Upper lobe of left lung (tissue), 6 donors: ENCODE measurements at regions not wholly inside any gene's neighbourhood (a gene's known extent, or its start where the extent isn't known, plus 50 kb on each side); places are given as distances from the start of the nearest gene placed in this dataset.

Experiments used
- ATAC-seq, 2 donors: fragments of 200-7000 bp; cut with Tn5 transposase; one replicate each; pipeline ENCODE4 v1.9.1; 2022; ENCODE audit warnings: mild to moderate bottlenecking in 2 of 2, moderate library complexity in 2 of 2; ENCODE audit not compliant: low FRiP score in 2 of 2
- DNase-seq, 2 donors: peaks; one replicate each; pipeline ENCODE4 v3.0.0-alpha.2; 2019 to 2020
- H3K27ac ChIP-seq, 4 donors: fragments of 200-600 bp; sonication (generic); one replicate each; pipeline ENCODE4 v1.5.1; 2016 to 2019
- H3K27me3 ChIP-seq, 4 donors: fragments of 200-600 bp; sonication (generic); one replicate each; pipeline ENCODE4 v1.5.1; 2017 to 2019
- H3K36me3 ChIP-seq, 4 donors: fragments of 200-600 bp; sonication (generic); one replicate each; pipeline ENCODE4 v1.5.1; 2016 to 2019
- H3K4me1 ChIP-seq, 4 donors: fragments of 200-600 bp; sonication (generic); one replicate each; pipeline ENCODE4 v1.5.1; 2018 to 2019
- H3K4me3 ChIP-seq, 4 donors: fragments of 200-600 bp; sonication (generic); one replicate each; pipeline ENCODE4 v1.5.1; 2017 to 2019; ENCODE audit warnings: mild to moderate bottlenecking in 2 of 4, moderate library complexity in 1 of 4
- H3K9me3 ChIP-seq, 4 donors: fragments of 200-600 bp; sonication (generic); one replicate each; pipeline ENCODE4 v1.5.1; 2018 to 2019
- CTCF ChIP-seq, 6 experiments: fragments of 450-650 bp in 4 of 6; fragments of 200-600 bp in 2 of 6; sonication (generic) in 2 of 6; IDR thresholded peaks; one replicate each; pipeline ENCODE4 v1.5.1; 2016 to 2019; ENCODE audit warnings: antibody characterized with exemption in 6 of 6
- EP300 ChIP-seq, 4 donors: sonication (generic); formaldehyde crosslinking; IDR thresholded peaks; one replicate each; pipeline ENCODE4 v1.5.1; 2017; ENCODE audit warnings: antibody characterized with exemption in 4 of 4, control low read depth in 2 of 4
- POLR2A ChIP-seq, 4 donors: fragments of 450-650 bp; IDR thresholded peaks; one replicate each; pipeline ENCODE4 v1.5.1; 2016 to 2017; ENCODE audit warnings: antibody characterized with exemption in 4 of 4, mild to moderate bottlenecking in 2 of 4
- POLR2AphosphoS5 ChIP-seq, 2 donors: sonication (generic); formaldehyde crosslinking; IDR thresholded peaks; one replicate each; pipeline ENCODE4 v1.5.1; 2017; ENCODE audit warnings: antibody characterized with exemption in 2 of 2
- WGBS, 2 donors: methylation state at CpG; one replicate each; pipeline ENCODE4 v1.1.5; 2017 to 2018; 5-methylcytosine and 5-hydroxymethylcytosine counted together
- donor health status: DM: no; HTN: no; CAD: no; lungs with moderate emphysema.
- donor health status: DM: no; HTN: yes; CAD: no; lungs with severe emphysema.

DNA sequence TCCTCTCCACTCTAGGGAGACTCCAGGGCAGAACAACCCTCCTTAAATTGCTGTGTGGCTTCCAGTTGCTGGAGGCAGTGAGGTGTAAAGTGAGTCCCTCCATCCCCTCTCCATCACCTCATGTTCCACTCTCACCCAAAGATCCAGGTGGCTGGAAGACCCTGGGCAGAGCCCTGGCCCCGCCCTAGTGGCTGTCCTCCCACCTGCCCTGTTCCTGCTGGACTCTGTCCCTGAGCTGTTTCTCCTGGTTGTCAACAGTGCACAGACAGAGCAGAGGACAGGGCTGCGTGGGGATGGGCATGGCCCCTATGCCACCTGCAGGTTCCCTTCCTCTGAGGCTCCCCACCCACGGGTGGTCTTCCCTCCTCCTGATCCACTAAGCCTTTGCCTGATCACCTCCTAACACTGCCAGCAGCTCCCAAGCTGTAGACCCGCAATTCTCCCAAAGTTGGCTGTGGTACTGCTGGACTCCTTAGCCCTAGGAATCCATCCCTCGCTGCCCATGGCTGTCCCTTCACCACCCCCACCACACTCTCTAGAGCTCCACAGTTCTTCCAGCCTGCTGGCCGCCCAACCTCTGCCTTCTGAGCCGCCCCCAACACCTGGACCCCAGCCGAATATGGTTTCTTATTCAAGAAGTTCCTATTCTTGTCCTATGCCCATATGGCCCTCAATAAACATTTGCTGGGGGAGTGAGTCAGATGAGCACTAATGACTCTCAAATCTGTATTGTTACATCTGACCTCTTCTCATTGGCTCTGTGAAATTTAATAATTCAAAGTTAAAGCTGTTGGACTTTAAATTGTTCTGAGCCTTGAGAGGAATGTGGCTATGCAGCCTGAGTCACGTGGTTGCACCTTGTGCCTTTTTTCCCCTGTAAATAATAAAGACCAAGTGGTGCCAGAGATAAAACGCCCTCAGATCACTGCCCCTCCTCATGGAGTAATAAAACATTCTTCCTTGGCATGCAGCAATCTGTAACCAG lies 260.0 kb upstream of the HS6ST1 start:
- no peak overlapping the region for H3K27ac ChIP-seq
- no peaks in the 10 kb centered on the region for H3K9me3 ChIP-seq
- no peaks in the 10 kb centered on the region for H3K27me3 ChIP-seq
- H3K36me3 ChIP-seq = no peaks in the 10 kb centered on the region
- H3K4me3 ChIP-seq = no peak overlapping the region
- no peak for ATAC-seq
- H3K4me1 ChIP-seq = no peaks in the 10 kb centered on the region
- WGBS, 2 donors = 70 to 75% methylated on average over 10 of the region's 10 CpGs
- TF ChIP-seq CTCF (IDR thresholded peaks at IDR 0.05) = no peak
- no peak for TF ChIP-seq EP300 (IDR thresholded peaks at IDR 0.05)
- TF ChIP-seq POLR2AphosphoS5 (IDR thresholded peaks at IDR 0.05) = no peak
- no peak for TF ChIP-seq POLR2A (IDR thresholded peaks at IDR 0.05)
- DNase-seq = peak in 1 of 2 donors; percentile 27

DNA sequence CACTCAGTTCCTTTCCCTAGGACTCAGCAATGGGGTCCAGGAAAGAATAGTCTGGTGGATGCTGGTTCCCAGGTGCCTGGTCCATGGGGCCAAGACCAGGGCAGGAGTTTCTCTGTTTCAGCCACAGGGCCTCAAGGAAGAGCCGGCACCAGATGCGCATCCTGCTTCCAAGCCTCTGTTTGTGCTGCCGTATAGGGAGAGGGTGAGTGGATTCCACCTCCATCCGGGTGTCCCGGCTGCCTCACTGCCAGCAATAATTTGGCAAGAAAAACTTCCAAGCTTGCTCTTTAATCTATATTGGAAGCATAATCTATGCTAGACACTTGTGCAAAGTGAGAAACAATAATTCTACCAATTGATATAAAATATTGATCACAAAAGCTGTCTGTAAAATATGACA lies 261.2 kb upstream of the HS6ST1 start:
- WGBS, 2 donors = 59 to 74% methylated on average over 5 of the region's 5 CpGs
- DNase-seq = no peak

GRCh38 chr2:128580988-128581848 lies 262.6 kb upstream of the HS6ST1 start:
- H3K4me3 ChIP-seq = no peak overlapping the region
- ATAC-seq (peak; percentile 7 to 58), DNase-seq (peak in 1 of 2 donors; percentile 53)
- 83 to 89% methylated on average over 5 to 6 of the region's 6 CpGs for WGBS, 2 donors
- no peak overlapping the region for H3K27ac ChIP-seq
- no peaks in the 10 kb centered on the region for H3K9me3 ChIP-seq
- TF ChIP-seq POLR2AphosphoS5 (IDR thresholded peaks at IDR 0.05) = no peak
- no peak for TF ChIP-seq EP300 (IDR thresholded peaks at IDR 0.05)
- no peak for TF ChIP-seq CTCF (IDR thresholded peaks at IDR 0.05)
- no peak for TF ChIP-seq POLR2A (IDR thresholded peaks at IDR 0.05)
- H3K27me3 ChIP-seq = no peaks in the 10 kb centered on the region
- H3K4me1 ChIP-seq = no peaks in the 10 kb centered on the region
- H3K36me3 ChIP-seq = no peaks in the 10 kb centered on the region

More for the DNA sequence above, 261.2 kb upstream of the HS6ST1 start:
- H3K27ac ChIP-seq = no peak overlapping the region
- TF ChIP-seq EP300 (IDR thresholded peaks at IDR 0.05) (no peak), POLR2A (IDR thresholded peaks at IDR 0.05) (no peak), POLR2AphosphoS5 (IDR thresholded peaks at IDR 0.05) (no peak), CTCF (IDR thresholded peaks at IDR 0.05) (no peak)
- no peak overlapping the region for H3K4me3 ChIP-seq
- no peaks in the 10 kb centered on the region for H3K4me1 ChIP-seq
- ATAC-seq = no peak
- no peaks in the 10 kb centered on the region for H3K36me3 ChIP-seq
- no peaks in the 10 kb centered on the region for H3K9me3 ChIP-seq
- H3K27me3 ChIP-seq = no peaks in the 10 kb centered on the region

DNA sequence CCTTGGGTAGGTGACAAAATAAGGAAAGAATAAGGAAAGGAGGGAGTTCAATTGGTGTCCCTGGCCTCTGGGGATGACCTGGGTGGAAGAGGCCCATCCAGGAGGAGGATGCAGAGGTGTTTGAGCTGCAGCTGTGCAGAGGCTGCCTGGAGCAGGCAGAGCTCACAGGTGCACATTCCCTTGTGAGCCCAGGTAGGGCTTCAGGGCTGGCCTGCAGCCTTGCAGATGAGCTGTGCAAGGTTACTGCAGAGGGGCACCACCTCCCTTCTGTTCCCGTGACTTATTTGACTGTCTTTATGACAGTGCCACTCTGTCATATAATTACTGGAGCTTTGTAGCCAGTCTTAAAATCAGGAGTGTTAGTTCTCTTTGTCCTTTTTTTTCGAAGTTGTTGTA lies 263.2 kb upstream of the HS6ST1 start:
- DNase-seq (no peak), ATAC-seq (no peak)
- no peak overlapping the region for H3K4me3 ChIP-seq
- TF ChIP-seq EP300 (IDR thresholded peaks at IDR 0.05) = no peak
- TF ChIP-seq POLR2A (IDR thresholded peaks at IDR 0.05) = no peak
- TF ChIP-seq CTCF (IDR thresholded peaks at IDR 0.05) = no peak
- TF ChIP-seq POLR2AphosphoS5 (IDR thresholded peaks at IDR 0.05) = no peak
- H3K27ac ChIP-seq = no peak overlapping the region
- H3K9me3 ChIP-seq = no peaks in the 10 kb centered on the region
- no peaks in the 10 kb centered on the region for H3K36me3 ChIP-seq
- WGBS, 2 donors = 85 to 91% methylated on average over 2 of the region's 2 CpGs
- H3K4me1 ChIP-seq = no peaks in the 10 kb centered on the region
- H3K27me3 ChIP-seq = no peaks in the 10 kb centered on the region
